ENCODE measurements at regions not wholly inside any gene's neighbourhood (a gene's known extent, or its start where the extent isn't known, plus 50 kb on each side); places are given as distances from the start of the nearest gene placed in this dataset.

- Histone ChIP-seq H3K9me2 (ENCODE audit: insufficient read depth, low read length) (no peaks in the 10 kb centered on the region), H3K79me2 (ENCODE audit: insufficient read depth, low read depth, low read length) (no peaks in the 10 kb centered on the region), H3K36me3 (ENCODE audit: insufficient read depth, low read length) (no peaks in the 10 kb centered on the region), H3K4me3 (ENCODE audit: low read depth, low read length, poor library complexity, severe bottlenecking) (no peak overlapping the region), H4K20me1 (ENCODE audit: insufficient read depth, low read length) (no peaks in the 10 kb centered on the region), H3K4me1 (ENCODE audit: insufficient read depth, low read length, poor library complexity, severe bottlenecking) (no peaks in the 10 kb centered on the region), H3K4me2 (ENCODE audit: low read length) (no peak overlapping the region), H3K27ac (ENCODE audit: low read depth, low read length, poor library complexity, severe bottlenecking) (no peak overlapping the region), H2AFZ (ENCODE audit: low read length) (no peak overlapping the region), H3K9me3 (ENCODE audit: low read length) (peaks cover 8% of the 10 kb centered on the region)
- no TSS peak for BruUV-seq (replicated peaks)
- intact Hi-C loops (cut with micrococcal nuclease; ENCODE audit: unreplicated experiment) = no loop called here
- ChIA-PET POLR2A (no interaction called here), CTCF (ENCODE audit: unreplicated experiment) (no interaction called here)
- TF ChIP-seq EZH2phosphoT487 (IDR thresholded peaks at IDR 0.05; ENCODE audit: borderline replicate concordance, low read depth, low read length) (no peak), CTCF (conservative IDR thresholded peaks at IDR 0.05; ENCODE audit: low read length) (no peak)
- DNase-seq (ENCODE audit: low spot score) = no peak
Observed at GRCh38 chr10:78331391-78331922, 297.8 kb downstream of the RPS24 start.

- intact Hi-C loops (cut with micrococcal nuclease; ENCODE audit: unreplicated experiment) = no loop called here
Observed at GRCh38 chr10:78332012-78332411, 298.3 kb downstream of the RPS24 start.

More at GRCh38 chr10:78332012-78332411, 298.3 kb downstream of the RPS24 start:
- H4K20me1 ChIP-seq (ENCODE audit: insufficient read depth, low read length) = no peaks in the 10 kb centered on the region
- H3K79me2 ChIP-seq (ENCODE audit: insufficient read depth, low read depth, low read length) = no peaks in the 10 kb centered on the region
- DNase-seq (ENCODE audit: low spot score) = no peak
- H2AFZ ChIP-seq (ENCODE audit: low read length) = no peak overlapping the region
- CTCF ChIA-PET (ENCODE audit: unreplicated experiment) = no interaction called here
- POLR2A ChIA-PET = no interaction called here
- 0 out of 2 replicates have a peak, but pooled peaks cover 4% of the 10 kb centered on the region for H3K9me3 ChIP-seq (ENCODE audit: low read length)
- H3K4me2 ChIP-seq (ENCODE audit: low read length) = no peak overlapping the region
- H3K4me3 ChIP-seq (ENCODE audit: low read depth, low read length, poor library complexity, severe bottlenecking) = no peak overlapping the region
- TF ChIP-seq EZH2phosphoT487 (IDR thresholded peaks at IDR 0.05; ENCODE audit: borderline replicate concordance, low read depth, low read length) (no peak), CTCF (conservative IDR thresholded peaks at IDR 0.05; ENCODE audit: low read length) (no peak)
- H3K4me1 ChIP-seq (ENCODE audit: insufficient read depth, low read length, poor library complexity, severe bottlenecking) = no peaks in the 10 kb centered on the region
- H3K9me2 ChIP-seq (ENCODE audit: insufficient read depth, low read length) = no peaks in the 10 kb centered on the region
- H3K27ac ChIP-seq (ENCODE audit: low read depth, low read length, poor library complexity, severe bottlenecking) = no peak overlapping the region
- BruUV-seq (replicated peaks) = no TSS peak
- no peaks in the 10 kb centered on the region for H3K36me3 ChIP-seq (ENCODE audit: insufficient read depth, low read length)

All from OCI-LY7 (cell line).